SK-N-SH (cell line): ENCODE measurements at regions not wholly inside any gene's neighbourhood (a gene's known extent, or its start where the extent isn't known, plus 50 kb on each side); places are given as distances from the start of the nearest gene placed in this dataset.

Experiments
- CTCF ChIA-PET: fragments of 300-600, 350-600 bp; formaldehyde crosslinking; extraction: SDS; loops from one replicate; lab custom pipeline; 2021; lab: Yijun Ruan, JAX
- POLR2A ChIA-PET: fragments of 350-600 bp; sonication (Branson Sonifier 250); formaldehyde crosslinking; extraction: SDS; loops from one replicate; lab custom pipeline; 2020; ENCODE audit warnings: antibody characterized with exemption, inconsistent platforms; lab: Yijun Ruan, JAX
- DNase-seq: peaks from one replicate; pipeline ENCODE4 v3.0.0; 2012
- H2AFZ ChIP-seq: fragments of 200-600 bp; sonication (generic); 2 replicates; pipeline ENCODE4 v1.8.1; 2016; ENCODE audit warnings: antibody characterized with exemption, mild to moderate bottlenecking, low read depth
- H3F3A ChIP-seq: fragments of 200-600 bp; sonication (generic); replicated peaks from 2 replicates; pipeline ENCODE3; 2016; ENCODE audit warnings: antibody characterized with exemption, mild to moderate bottlenecking; ENCODE audit not compliant: insufficient read depth
- H3K27ac ChIP-seq, 2 experiments: fragments of 200-500 bp in 1 of 2; fragments of 200-600 bp in 1 of 2; sonication (Bioruptor generic) in 1 of 2; sonication (generic), shearing (Covaris generic) in 1 of 2; 2 replicates each; pipeline versions ENCODE4 v1.5.1 to v1.6.1; 2014 to 2016; ENCODE audit warnings: low read depth in 2 of 2, inconsistent platforms in 1 of 2, low read length in 1 of 2, mild to moderate bottlenecking in 1 of 2, mixed read lengths in 1 of 2
- H3K27me3 ChIP-seq: fragments of 200-600 bp; sonication (generic), shearing (Covaris generic); 2 replicates; pipeline ENCODE4 v1.6.1; 2016; ENCODE audit warnings: mixed run types; ENCODE audit not compliant: insufficient read depth
- H3K36me3 ChIP-seq, 2 experiments: fragments of 200-500 bp in 1 of 2; fragments of 200-600 bp in 1 of 2; sonication (Bioruptor generic) in 1 of 2; sonication (generic) in 1 of 2; replicated peaks in 1 of 2; 2 replicates each; pipeline versions ENCODE3 to v1.5.1; 2014 to 2016; ENCODE audit warnings: low read length in 1 of 2, mild to moderate bottlenecking in 1 of 2; ENCODE audit not compliant: insufficient read depth in 2 of 2, control insufficient read depth in 1 of 2
- H3K4me1 ChIP-seq, 2 experiments: fragments of 200-500 bp in 1 of 2; fragments of 200-600 bp in 1 of 2; sonication (Bioruptor generic) in 1 of 2; sonication (generic), shearing (Covaris generic) in 1 of 2; 2 replicates each; pipeline versions ENCODE4 v1.5.1 to v1.6.1; 2014 to 2016; ENCODE audit warnings: low read depth in 1 of 2, low read length in 1 of 2, mixed run types in 1 of 2; ENCODE audit not compliant: insufficient read depth in 2 of 2, control insufficient read depth in 1 of 2
- H3K4me2 ChIP-seq: fragments of 200-600 bp; sonication (generic), shearing (Covaris generic); 2 replicates; pipeline ENCODE4 v1.6.1; 2017; ENCODE audit warnings: mixed run types
- H3K4me3 ChIP-seq, 2 experiments: fragments of 200-500 bp in 1 of 2; fragments of 200-600 bp in 1 of 2; sonication (Bioruptor generic) in 1 of 2; sonication (generic), shearing (Covaris generic) in 1 of 2; 2 replicates each; pipeline versions ENCODE4 v1.5.1 to v1.8.1; 2014 to 2016; ENCODE audit warnings: low read depth in 2 of 2, inconsistent platforms in 1 of 2, low read length in 1 of 2, mild to moderate bottlenecking in 1 of 2, mixed read lengths in 1 of 2, moderate library complexity in 1 of 2
- H3K79me2 ChIP-seq: fragments of 200-600 bp; sonication (generic); 2 replicates; pipeline ENCODE4 v1.8.1; 2017; ENCODE audit warnings: mild to moderate bottlenecking; ENCODE audit not compliant: insufficient read depth
- H3K9ac ChIP-seq: fragments of 200-600 bp; sonication (generic); 2 replicates; pipeline ENCODE4 v1.6.1; 2017; ENCODE audit warnings: mixed run types
- H3K9me2 ChIP-seq: fragments of 200-600 bp; sonication (generic); 2 replicates; pipeline ENCODE4 v1.6.1; 2017; ENCODE audit warnings: mixed run types
- H3K9me3 ChIP-seq: fragments of 200-600 bp; sonication (generic); 2 replicates; pipeline ENCODE4 v1.6.1; 2017; ENCODE audit warnings: mixed run types, mild to moderate bottlenecking, moderate library complexity
- H4K20me1 ChIP-seq: fragments of 200-600 bp; sonication (generic); 2 replicates; pipeline ENCODE4 v1.6.1; 2017; ENCODE audit warnings: mild to moderate bottlenecking, mixed run types; ENCODE audit not compliant: insufficient read depth
- CHD2 ChIP-seq: fragments of 150-350 bp; IDR thresholded peaks from 2 replicates; pipeline ENCODE4 v1.6.1; 2018; ENCODE audit warnings: low read length; ENCODE audit not compliant: partially characterized antibody
- ELF1 ChIP-seq: IDR thresholded peaks from 2 replicates; pipeline ENCODE4 v1.4.0; 2012
- EP300 ChIP-seq, 2 experiments: IDR thresholded peaks; 2 replicates each; pipeline versions ENCODE4 v1.4.0 to v1.6.1; 2012; ENCODE audit warnings: borderline replicate concordance in 1 of 2, low read depth in 1 of 2, low read length in 1 of 2
- FOSL2 ChIP-seq: IDR thresholded peaks from 2 replicates; pipeline ENCODE4 v1.4.0; 2012; ENCODE audit warnings: low read depth, mild to moderate bottlenecking, moderate library complexity, borderline replicate concordance
- FOXJ3 ChIP-seq: sonication (generic); formaldehyde crosslinking; IDR thresholded peaks from 2 replicates; pipeline ENCODE4 v1.5.1; 2020; ENCODE audit warnings: mild to moderate bottlenecking, missing genetic modification reagents
- GABPA ChIP-seq: IDR thresholded peaks from 2 replicates; pipeline ENCODE4 v1.4.0; 2012; ENCODE audit warnings: low read depth, mild to moderate bottlenecking
- JUND ChIP-seq: IDR thresholded peaks from 2 replicates; pipeline ENCODE4 v1.4.0; 2012
- MXI1 ChIP-seq: IDR thresholded peaks from 2 replicates; pipeline ENCODE4 v1.6.1; 2012; ENCODE audit warnings: mild to moderate bottlenecking, low read depth, low read length, improper control_type of control experiment
- NFIC ChIP-seq: IDR thresholded peaks from 2 replicates; pipeline ENCODE4 v1.4.0; 2012; ENCODE audit warnings: borderline replicate concordance
- NRF1 ChIP-seq: IDR thresholded peaks from 2 replicates; pipeline ENCODE4 v1.6.1; 2012; ENCODE audit warnings: low read depth, mild to moderate bottlenecking, low read length
- RCOR1 ChIP-seq: fragments of 150-350 bp; IDR thresholded peaks from 2 replicates; pipeline ENCODE4 v1.6.1; 2017; ENCODE audit warnings: antibody characterized with exemption, low read length
- RXRA ChIP-seq: IDR thresholded peaks from 2 replicates; pipeline ENCODE4 v1.4.0; 2012; ENCODE audit warnings: low read depth, mild to moderate bottlenecking, borderline replicate concordance
- TAF1 ChIP-seq: IDR thresholded peaks from 2 replicates; pipeline ENCODE4 v1.6.1; 2012; ENCODE audit warnings: low read depth, mild to moderate bottlenecking, low read length, moderate library complexity, borderline replicate concordance
- TCF12 ChIP-seq: IDR thresholded peaks from 2 replicates; pipeline ENCODE4 v1.4.0; 2012
- WGBS: methylation state at CpG from one replicate; pipeline ENCODE4 v1.1.6; 2017; ENCODE audit warnings: low lambda C conversion rate; 5-methylcytosine and 5-hydroxymethylcytosine counted together
- TF ChIP-seq, protein P1 (sequence below): fragments of 150-350 bp; IDR thresholded peaks from 2 replicates; pipeline ENCODE4 v1.6.1; 2017; ENCODE audit warnings: antibody characterized with exemption, low read length, low read depth, borderline replicate concordance
- TF ChIP-seq, protein P2 (sequence below): fragments of 200-600 bp; sonication (generic); IDR thresholded peaks from 2 replicates; pipeline ENCODE4 v1.6.1; 2017; ENCODE audit warnings: antibody characterized with exemption, mild to moderate bottlenecking, moderate library complexity
- TF ChIP-seq, protein P3 (sequence below): IDR thresholded peaks from 2 replicates; pipeline ENCODE4 v1.6.1; 2012; ENCODE audit warnings: mild to moderate bottlenecking, low read depth, low read length, moderate library complexity
- TF ChIP-seq, protein P4 (sequence below): IDR thresholded peaks from 2 replicates; pipeline ENCODE4; 2012
- TF ChIP-seq, protein P5 (sequence below): IDR thresholded peaks from 2 replicates; pipeline ENCODE4 v1.4.0; 2012; ENCODE audit warnings: low read depth, borderline replicate concordance

DNA sequence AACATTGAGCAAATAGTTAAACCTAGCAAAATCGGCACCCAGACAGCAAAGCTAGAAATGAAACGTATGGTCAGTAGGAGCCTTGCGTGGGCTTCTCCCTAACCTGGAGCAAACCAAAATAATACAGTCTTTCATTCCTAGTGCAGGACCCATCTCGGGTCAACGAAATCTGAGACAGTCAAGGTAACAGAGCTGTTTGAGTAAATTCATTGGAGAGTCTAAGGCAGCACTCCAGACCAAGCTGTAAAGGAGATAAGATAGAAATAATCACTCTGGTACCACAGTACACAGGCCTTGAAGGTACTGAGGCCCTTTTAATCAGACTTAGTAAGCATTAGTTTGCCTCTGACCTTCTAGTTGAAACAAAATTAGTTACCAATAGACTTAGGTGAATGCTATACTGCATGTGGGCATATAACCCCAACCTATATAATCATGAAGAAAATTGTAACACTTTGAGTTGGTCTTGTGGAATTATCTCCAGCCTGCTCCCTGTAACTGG lies 54.4 kb upstream of the BICD1 start:
- no peaks in the 10 kb centered on the region for H3K4me1 ChIP-seq
- WGBS: 50% methylated on average over 5 of the region's 5 CpGs
- no peak overlapping the region for H3K4me3 ChIP-seq
- peak overlapping the region in 1 of 2 experiments; percentile 61; a peak in 1 of 4 replicates for H3K27ac ChIP-seq
- H3K36me3 ChIP-seq: no peaks in the 10 kb centered on the region
- H3K9me3 ChIP-seq: no peaks in the 10 kb centered on the region
- no peak overlapping the region for H2AFZ ChIP-seq
- POLR2A ChIA-PET: no interaction called here
- no peaks in the 10 kb centered on the region for H3K27me3 ChIP-seq
- TF ChIP-seq MXI1 (no peak), ELF1 (no peak), TCF12 (no peak), FOSL2 (no peak), NFIC (no peak), RCOR1 (no peak), NRF1 (no peak), TAF1 (no peak), FOXJ3 (CRISPR knock-in tag) (no peak), CHD2 (no peak), RXRA (no peak), GABPA (no peak), EP300 (IDR thresholded peaks at IDR 0.05; ENCODE audit: borderline replicate concordance in 1 of 2, low read depth in 1 of 2, low read length in 1 of 2) (no peak), JUND (no peak)
- TF ChIP-seq, protein P1, sequence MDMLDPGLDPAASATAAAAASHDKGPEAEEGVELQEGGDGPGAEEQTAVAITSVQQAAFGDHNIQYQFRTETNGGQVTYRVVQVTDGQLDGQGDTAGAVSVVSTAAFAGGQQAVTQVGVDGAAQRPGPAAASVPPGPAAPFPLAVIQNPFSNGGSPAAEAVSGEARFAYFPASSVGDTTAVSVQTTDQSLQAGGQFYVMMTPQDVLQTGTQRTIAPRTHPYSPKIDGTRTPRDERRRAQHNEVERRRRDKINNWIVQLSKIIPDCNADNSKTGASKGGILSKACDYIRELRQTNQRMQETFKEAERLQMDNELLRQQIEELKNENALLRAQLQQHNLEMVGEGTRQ: no peak
- TF ChIP-seq, protein P2, sequence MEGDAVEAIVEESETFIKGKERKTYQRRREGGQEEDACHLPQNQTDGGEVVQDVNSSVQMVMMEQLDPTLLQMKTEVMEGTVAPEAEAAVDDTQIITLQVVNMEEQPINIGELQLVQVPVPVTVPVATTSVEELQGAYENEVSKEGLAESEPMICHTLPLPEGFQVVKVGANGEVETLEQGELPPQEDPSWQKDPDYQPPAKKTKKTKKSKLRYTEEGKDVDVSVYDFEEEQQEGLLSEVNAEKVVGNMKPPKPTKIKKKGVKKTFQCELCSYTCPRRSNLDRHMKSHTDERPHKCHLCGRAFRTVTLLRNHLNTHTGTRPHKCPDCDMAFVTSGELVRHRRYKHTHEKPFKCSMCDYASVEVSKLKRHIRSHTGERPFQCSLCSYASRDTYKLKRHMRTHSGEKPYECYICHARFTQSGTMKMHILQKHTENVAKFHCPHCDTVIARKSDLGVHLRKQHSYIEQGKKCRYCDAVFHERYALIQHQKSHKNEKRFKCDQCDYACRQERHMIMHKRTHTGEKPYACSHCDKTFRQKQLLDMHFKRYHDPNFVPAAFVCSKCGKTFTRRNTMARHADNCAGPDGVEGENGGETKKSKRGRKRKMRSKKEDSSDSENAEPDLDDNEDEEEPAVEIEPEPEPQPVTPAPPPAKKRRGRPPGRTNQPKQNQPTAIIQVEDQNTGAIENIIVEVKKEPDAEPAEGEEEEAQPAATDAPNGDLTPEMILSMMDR: no peak
- TF ChIP-seq, protein P3, sequence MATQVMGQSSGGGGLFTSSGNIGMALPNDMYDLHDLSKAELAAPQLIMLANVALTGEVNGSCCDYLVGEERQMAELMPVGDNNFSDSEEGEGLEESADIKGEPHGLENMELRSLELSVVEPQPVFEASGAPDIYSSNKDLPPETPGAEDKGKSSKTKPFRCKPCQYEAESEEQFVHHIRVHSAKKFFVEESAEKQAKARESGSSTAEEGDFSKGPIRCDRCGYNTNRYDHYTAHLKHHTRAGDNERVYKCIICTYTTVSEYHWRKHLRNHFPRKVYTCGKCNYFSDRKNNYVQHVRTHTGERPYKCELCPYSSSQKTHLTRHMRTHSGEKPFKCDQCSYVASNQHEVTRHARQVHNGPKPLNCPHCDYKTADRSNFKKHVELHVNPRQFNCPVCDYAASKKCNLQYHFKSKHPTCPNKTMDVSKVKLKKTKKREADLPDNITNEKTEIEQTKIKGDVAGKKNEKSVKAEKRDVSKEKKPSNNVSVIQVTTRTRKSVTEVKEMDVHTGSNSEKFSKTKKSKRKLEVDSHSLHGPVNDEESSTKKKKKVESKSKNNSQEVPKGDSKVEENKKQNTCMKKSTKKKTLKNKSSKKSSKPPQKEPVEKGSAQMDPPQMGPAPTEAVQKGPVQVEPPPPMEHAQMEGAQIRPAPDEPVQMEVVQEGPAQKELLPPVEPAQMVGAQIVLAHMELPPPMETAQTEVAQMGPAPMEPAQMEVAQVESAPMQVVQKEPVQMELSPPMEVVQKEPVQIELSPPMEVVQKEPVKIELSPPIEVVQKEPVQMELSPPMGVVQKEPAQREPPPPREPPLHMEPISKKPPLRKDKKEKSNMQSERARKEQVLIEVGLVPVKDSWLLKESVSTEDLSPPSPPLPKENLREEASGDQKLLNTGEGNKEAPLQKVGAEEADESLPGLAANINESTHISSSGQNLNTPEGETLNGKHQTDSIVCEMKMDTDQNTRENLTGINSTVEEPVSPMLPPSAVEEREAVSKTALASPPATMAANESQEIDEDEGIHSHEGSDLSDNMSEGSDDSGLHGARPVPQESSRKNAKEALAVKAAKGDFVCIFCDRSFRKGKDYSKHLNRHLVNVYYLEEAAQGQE: no peak
- TF ChIP-seq, protein P4, sequence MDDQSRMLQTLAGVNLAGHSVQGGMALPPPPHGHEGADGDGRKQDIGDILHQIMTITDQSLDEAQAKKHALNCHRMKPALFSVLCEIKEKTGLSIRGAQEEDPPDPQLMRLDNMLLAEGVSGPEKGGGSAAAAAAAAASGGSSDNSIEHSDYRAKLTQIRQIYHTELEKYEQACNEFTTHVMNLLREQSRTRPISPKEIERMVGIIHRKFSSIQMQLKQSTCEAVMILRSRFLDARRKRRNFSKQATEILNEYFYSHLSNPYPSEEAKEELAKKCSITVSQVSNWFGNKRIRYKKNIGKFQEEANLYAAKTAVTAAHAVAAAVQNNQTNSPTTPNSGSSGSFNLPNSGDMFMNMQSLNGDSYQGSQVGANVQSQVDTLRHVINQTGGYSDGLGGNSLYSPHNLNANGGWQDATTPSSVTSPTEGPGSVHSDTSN: no peak
- TF ChIP-seq, protein P5, sequence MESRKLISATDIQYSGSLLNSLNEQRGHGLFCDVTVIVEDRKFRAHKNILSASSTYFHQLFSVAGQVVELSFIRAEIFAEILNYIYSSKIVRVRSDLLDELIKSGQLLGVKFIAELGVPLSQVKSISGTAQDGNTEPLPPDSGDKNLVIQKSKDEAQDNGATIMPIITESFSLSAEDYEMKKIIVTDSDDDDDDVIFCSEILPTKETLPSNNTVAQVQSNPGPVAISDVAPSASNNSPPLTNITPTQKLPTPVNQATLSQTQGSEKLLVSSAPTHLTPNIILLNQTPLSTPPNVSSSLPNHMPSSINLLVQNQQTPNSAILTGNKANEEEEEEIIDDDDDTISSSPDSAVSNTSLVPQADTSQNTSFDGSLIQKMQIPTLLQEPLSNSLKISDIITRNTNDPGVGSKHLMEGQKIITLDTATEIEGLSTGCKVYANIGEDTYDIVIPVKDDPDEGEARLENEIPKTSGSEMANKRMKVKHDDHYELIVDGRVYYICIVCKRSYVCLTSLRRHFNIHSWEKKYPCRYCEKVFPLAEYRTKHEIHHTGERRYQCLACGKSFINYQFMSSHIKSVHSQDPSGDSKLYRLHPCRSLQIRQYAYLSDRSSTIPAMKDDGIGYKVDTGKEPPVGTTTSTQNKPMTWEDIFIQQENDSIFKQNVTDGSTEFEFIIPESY: no peak
- no peak overlapping the region for H3K4me2 ChIP-seq
- no peak overlapping the region for H3K9ac ChIP-seq
- no peaks in the 10 kb centered on the region for H3K9me2 ChIP-seq
- DNase-seq: no peak
- H3K79me2 ChIP-seq: no peaks in the 10 kb centered on the region
- H4K20me1 ChIP-seq: no peaks in the 10 kb centered on the region
- peaks cover 3% of the 10 kb centered on the region for H3F3A ChIP-seq
- CTCF ChIA-PET: no interaction called here
